Suprapubic skin (tissue), 3 donors: ENCODE measurements at regions not wholly inside any gene's neighbourhood (a gene's known extent, or its start where the extent isn't known, plus 50 kb on each side); places are given as distances from the start of the nearest gene placed in this dataset.

Experiments
- CTCF ChIP-seq, 2 donors: fragments of 200-600 bp in 1 of 2; fragments of 450-650 bp in 1 of 2; sonication (generic) in 1 of 2; IDR thresholded peaks; one replicate each; pipeline ENCODE4 v1.5.1; 2016 to 2019; ENCODE audit warnings: antibody characterized with exemption in 2 of 2, mild to moderate bottlenecking in 1 of 2, moderate library complexity in 1 of 2
- POLR2AphosphoS5 ChIP-seq, 3 donors: sonication (generic); formaldehyde crosslinking; IDR thresholded peaks; one replicate each; pipeline ENCODE4 v1.6.1; 2017; ENCODE audit warnings: antibody characterized with exemption in 3 of 3

- TF ChIP-seq CTCF (IDR thresholded peaks at IDR 0.05) (no peak), POLR2AphosphoS5 (IDR thresholded peaks at IDR 0.05) (no peak)
These were observed 432.4 kb upstream of the ATP10A start for GRCh38 chr15:26295336-26296085.
